ENCODE measurements at regions not wholly inside any gene's neighbourhood (a gene's known extent, or its start where the extent isn't known, plus 50 kb on each side); places are given as distances from the start of the nearest gene placed in this dataset.
"Not testable (repeated sequence)": the region's sequence is repeated elsewhere in the genome, so short reads cannot be mapped to it uniquely, and the experiment has no call there.

- no peak for DNase-seq
These were observed 78.3 kb upstream of the SLC16A7 start for GRCh38 chr12:59517522-59517921.

GRCh38 chr12:59500915-59501314, 94.9 kb upstream of the SLC16A7 start:
- DNase-seq, result peak in 1 of 2 experiments; percentile 13

GRCh38 chr12:59500335-59500734, 95.5 kb upstream of the SLC16A7 start:
- no peak for DNase-seq

GRCh38 chr12:59499774-59500173, 96.1 kb upstream of the SLC16A7 start:
- DNase-seq, result no peak

- no peak for DNase-seq
These were observed 101.2 kb upstream of the SLC16A7 start for GRCh38 chr12:59494617-59495016.

GRCh38 chr12:59491877-59492276, 104.0 kb upstream of the SLC16A7 start:
- DNase-seq, result no peak

GRCh38 chr12:59486827-59487226, 109.0 kb upstream of the SLC16A7 start:
- DNase-seq, result no peak

GRCh38 chr12:59484575-59484974, 111.3 kb upstream of the SLC16A7 start:
- DNase-seq, result no peak

- not testable (repeated sequence) for DNase-seq
These were observed 121.6 kb upstream of the SLC16A7 start for GRCh38 chr12:59474236-59474635.

- DNase-seq, result no peak
These were observed 123.6 kb upstream of the SLC16A7 start for GRCh38 chr12:59472273-59472672.

- no peak for DNase-seq
These were observed 135.7 kb upstream of the SLC16A7 start for GRCh38 chr12:59459966-59460660.

- no peak for DNase-seq
These were observed 142.4 kb upstream of the SLC16A7 start for GRCh38 chr12:59453475-59453874.

- no peak for DNase-seq
These were observed 143.1 kb upstream of the SLC16A7 start for GRCh38 chr12:59452746-59453145.

- no peak for DNase-seq
These were observed 143.6 kb upstream of the SLC16A7 start for GRCh38 chr12:59452259-59452658.

GRCh38 chr12:59446116-59446515, 149.7 kb upstream of the SLC16A7 start:
- no peak for DNase-seq

- DNase-seq, result no peak
These were observed 150.9 kb upstream of the SLC16A7 start for GRCh38 chr12:59444932-59445331.

GRCh38 chr12:59432057-59432456, 163.8 kb upstream of the SLC16A7 start:
- no peak for DNase-seq

- DNase-seq, result peak in 1 of 2 experiments; percentile 3
These were observed 164.6 kb upstream of the SLC16A7 start for GRCh38 chr12:59431266-59431665.

- DNase-seq, result no peak
These were observed 166.1 kb upstream of the SLC16A7 start for GRCh38 chr12:59429766-59430165.

- no peak for DNase-seq
These were observed 170.0 kb upstream of the SLC16A7 start for GRCh38 chr12:59425798-59426197.

GRCh38 chr12:59424666-59425065, 171.2 kb upstream of the SLC16A7 start:
- not testable (repeated sequence) for DNase-seq

GRCh38 chr12:59414051-59414450, 181.8 kb upstream of the SLC16A7 start:
- DNase-seq, result no peak

GRCh38 chr12:59408431-59408830, 187.4 kb upstream of the SLC16A7 start:
- no peak for DNase-seq

- no peak for DNase-seq
These were observed 188.0 kb upstream of the SLC16A7 start for GRCh38 chr12:59407799-59408198.

GRCh38 chr12:59405992-59406391, 189.8 kb upstream of the SLC16A7 start:
- DNase-seq, result no peak

All from NCI-H526 (cell line).